Upper lobe of left lung (tissue), 6 donors: ENCODE measurements at regions not wholly inside any gene's neighbourhood (a gene's known extent, or its start where the extent isn't known, plus 50 kb on each side); places are given as distances from the start of the nearest gene placed in this dataset.

Source experiments
- ATAC-seq, 2 donors: fragments of 200-7000 bp; cut with Tn5 transposase; one replicate each; pipeline ENCODE4 v1.9.1; 2022; ENCODE audit warnings: mild to moderate bottlenecking in 2 of 2, moderate library complexity in 2 of 2; ENCODE audit not compliant: low FRiP score in 2 of 2
- DNase-seq, 2 donors: peaks; one replicate each; pipeline ENCODE4 v3.0.0-alpha.2; 2019 to 2020
- H3K27ac ChIP-seq, 4 donors: fragments of 200-600 bp; sonication (generic); one replicate each; pipeline ENCODE4 v1.5.1; 2016 to 2019
- H3K27me3 ChIP-seq, 4 donors: fragments of 200-600 bp; sonication (generic); one replicate each; pipeline ENCODE4 v1.5.1; 2017 to 2019
- H3K36me3 ChIP-seq, 4 donors: fragments of 200-600 bp; sonication (generic); one replicate each; pipeline ENCODE4 v1.5.1; 2016 to 2019
- H3K4me1 ChIP-seq, 4 donors: fragments of 200-600 bp; sonication (generic); one replicate each; pipeline ENCODE4 v1.5.1; 2018 to 2019
- H3K4me3 ChIP-seq, 4 donors: fragments of 200-600 bp; sonication (generic); one replicate each; pipeline ENCODE4 v1.5.1; 2017 to 2019; ENCODE audit warnings: mild to moderate bottlenecking in 2 of 4, moderate library complexity in 1 of 4
- H3K9me3 ChIP-seq, 4 donors: fragments of 200-600 bp; sonication (generic); one replicate each; pipeline ENCODE4 v1.5.1; 2018 to 2019
- CTCF ChIP-seq, 6 experiments: fragments of 450-650 bp in 4 of 6; fragments of 200-600 bp in 2 of 6; sonication (generic) in 2 of 6; IDR thresholded peaks; one replicate each; pipeline ENCODE4 v1.5.1; 2016 to 2019; ENCODE audit warnings: antibody characterized with exemption in 6 of 6
- EP300 ChIP-seq, 4 donors: sonication (generic); formaldehyde crosslinking; IDR thresholded peaks; one replicate each; pipeline ENCODE4 v1.5.1; 2017; ENCODE audit warnings: antibody characterized with exemption in 4 of 4, control low read depth in 2 of 4
- POLR2A ChIP-seq, 4 donors: fragments of 450-650 bp; IDR thresholded peaks; one replicate each; pipeline ENCODE4 v1.5.1; 2016 to 2017; ENCODE audit warnings: antibody characterized with exemption in 4 of 4, mild to moderate bottlenecking in 2 of 4
- POLR2AphosphoS5 ChIP-seq, 2 donors: sonication (generic); formaldehyde crosslinking; IDR thresholded peaks; one replicate each; pipeline ENCODE4 v1.5.1; 2017; ENCODE audit warnings: antibody characterized with exemption in 2 of 2
- WGBS, 2 donors: methylation state at CpG; one replicate each; pipeline ENCODE4 v1.1.5; 2017 to 2018; 5-methylcytosine and 5-hydroxymethylcytosine counted together
- donor health status: DM: no; HTN: no; CAD: no; lungs with moderate emphysema.
- donor health status: DM: no; HTN: yes; CAD: no; lungs with severe emphysema.

- Histone ChIP-seq H3K36me3 (no peaks in the 10 kb centered on the region), H3K27ac (no peak overlapping the region), H3K4me1 (no peaks in the 10 kb centered on the region), H3K4me3 (no peak overlapping the region), H3K9me3 (no peaks in the 10 kb centered on the region), H3K27me3 (no peaks in the 10 kb centered on the region)
- DNase-seq = no peak
- 75 to 77% methylated on average over 7 of the region's 7 CpGs for WGBS, 2 donors
- ATAC-seq = no peak
- TF ChIP-seq POLR2AphosphoS5 (IDR thresholded peaks at IDR 0.05) (no peak), POLR2A (IDR thresholded peaks at IDR 0.05) (no peak), CTCF (IDR thresholded peaks at IDR 0.05) (no peak), EP300 (IDR thresholded peaks at IDR 0.05) (no peak)
These were observed 80.4 kb upstream of the IGF1R start for GRCh38 chr15:98567951-98568350.

- 82 to 86% methylated on average over 3 of the region's 3 CpGs for WGBS, 2 donors
- no peaks in the 10 kb centered on the region for H3K27me3 ChIP-seq
- no peak for DNase-seq
- H3K36me3 ChIP-seq = no peaks in the 10 kb centered on the region
- H3K4me1 ChIP-seq = no peaks in the 10 kb centered on the region
- H3K9me3 ChIP-seq = no peaks in the 10 kb centered on the region
- TF ChIP-seq POLR2A (IDR thresholded peaks at IDR 0.05) = no peak
- peak in 1 of 6 experiments; percentile 15 for TF ChIP-seq CTCF (IDR thresholded peaks at IDR 0.05)
- no peak overlapping the region for H3K27ac ChIP-seq
- no peak for ATAC-seq
- H3K4me3 ChIP-seq = no peak overlapping the region
These were observed 79.8 kb upstream of the IGF1R start for GRCh38 chr15:98568382-98569017.

- no peak for TF ChIP-seq POLR2AphosphoS5 (IDR thresholded peaks at IDR 0.05)
- DNase-seq (no peak), ATAC-seq (no peak)
- Histone ChIP-seq H3K4me3 (no peak overlapping the region), H3K27me3 (no peaks in the 10 kb centered on the region), H3K36me3 (no peaks in the 10 kb centered on the region), H3K4me1 (no peaks in the 10 kb centered on the region), H3K27ac (no peak overlapping the region), H3K9me3 (no peaks in the 10 kb centered on the region)
- WGBS, 2 donors = 93 to 96% methylated on average over 3 of the region's 3 CpGs
These were observed 78.2 kb upstream of the IGF1R start for GRCh38 chr15:98570119-98570518.

GRCh38 chr15:98580572-98580971, 67.8 kb upstream of the IGF1R start:
- Histone ChIP-seq H3K9me3 (peaks cover 0 to 5% (median 0%) of the 10 kb centered on the region in 4 donors), H3K4me1 (no peaks in the 10 kb centered on the region), H3K4me3 (no peak overlapping the region), H3K27ac (no peak overlapping the region), H3K27me3 (peaks cover 0 to 5% (median 0%) of the 10 kb centered on the region in 4 donors), H3K36me3 (no peaks in the 10 kb centered on the region)
- WGBS, 2 donors = 50 to 71% methylated on average over 10 to 11 of the region's 11 CpGs
- DNase-seq (no peak), ATAC-seq (no peak)
- no peak for TF ChIP-seq EP300 (IDR thresholded peaks at IDR 0.05)
- no peak for TF ChIP-seq CTCF (IDR thresholded peaks at IDR 0.05)
- TF ChIP-seq POLR2A (IDR thresholded peaks at IDR 0.05) = no peak
- no peak for TF ChIP-seq POLR2AphosphoS5 (IDR thresholded peaks at IDR 0.05)

- no peak for TF ChIP-seq EP300 (IDR thresholded peaks at IDR 0.05)
- TF ChIP-seq CTCF (IDR thresholded peaks at IDR 0.05) = no peak
- no peak for TF ChIP-seq POLR2AphosphoS5 (IDR thresholded peaks at IDR 0.05)
- TF ChIP-seq POLR2A (IDR thresholded peaks at IDR 0.05) = no peak
These were observed 66.6 kb upstream of the IGF1R start for GRCh38 chr15:98581715-98582114.

More at GRCh38 chr15:98581715-98582114, 66.6 kb upstream of the IGF1R start:
- no peak for DNase-seq
- peaks cover 0 to 5% (median 0%) of the 10 kb centered on the region in 4 donors for H3K9me3 ChIP-seq
- peaks cover 0 to 5% (median 0%) of the 10 kb centered on the region in 4 donors for H3K27me3 ChIP-seq
- WGBS, 2 donors = 62% methylated on average over 5 of the region's 5 CpGs
- H3K4me1 ChIP-seq = no peaks in the 10 kb centered on the region
- ATAC-seq = no peak
- H3K4me3 ChIP-seq = no peak overlapping the region
- H3K27ac ChIP-seq = no peak overlapping the region
- H3K36me3 ChIP-seq = no peaks in the 10 kb centered on the region
